Right lung (tissue), 2 donors: ENCODE measurements at regions not wholly inside any gene's neighbourhood (a gene's known extent, or its start where the extent isn't known, plus 50 kb on each side); places are given as distances from the start of the nearest gene placed in this dataset.

Experiments used
- DNase-seq, 2 donors: peaks; one replicate each; pipeline ENCODE4 v3.0.0-alpha.2; 2013

GRCh38 chr17:79501910-79502309, 108.9 kb downstream of the RBFOX3 start:
- DNase-seq = no peak

- DNase-seq = peak; percentile 43 to 45
These were observed 109.9 kb downstream of the RBFOX3 start for GRCh38 chr17:79500745-79501618.

- no peak for DNase-seq
These were observed 112.0 kb downstream of the RBFOX3 start for GRCh38 chr17:79498854-79499253.

GRCh38 chr17:79497777-79498348, 113.0 kb downstream of the RBFOX3 start:
- DNase-seq = no peak

- DNase-seq = no peak
These were observed 114.3 kb downstream of the RBFOX3 start for GRCh38 chr17:79496422-79497005.

GRCh38 chr17:79495665-79496064, 115.2 kb downstream of the RBFOX3 start:
- no peak for DNase-seq

GRCh38 chr17:79491006-79491405, 119.8 kb downstream of the RBFOX3 start:
- no peak for DNase-seq

- no peak for DNase-seq
These were observed 120.3 kb downstream of the RBFOX3 start for GRCh38 chr17:79490530-79490929.

GRCh38 chr17:79487149-79487548, 123.7 kb downstream of the RBFOX3 start:
- no peak for DNase-seq

- no peak for DNase-seq
These were observed 124.9 kb downstream of the RBFOX3 start for GRCh38 chr17:79485991-79486390.

- DNase-seq = no peak
These were observed 125.3 kb downstream of the RBFOX3 start for GRCh38 chr17:79485419-79485985.

GRCh38 chr17:79484600-79485418, 126.0 kb downstream of the RBFOX3 start:
- no peak for DNase-seq

- no peak for DNase-seq
These were observed 127.0 kb downstream of the RBFOX3 start for GRCh38 chr17:79483842-79484241.

GRCh38 chr17:79482727-79483521, 127.9 kb downstream of the RBFOX3 start:
- no peak for DNase-seq

GRCh38 chr17:79479876-79480275, 131.0 kb downstream of the RBFOX3 start:
- no peak for DNase-seq

GRCh38 chr17:79478841-79479240, 132.0 kb downstream of the RBFOX3 start:
- no peak for DNase-seq

- no peak for DNase-seq
These were observed 132.8 kb downstream of the RBFOX3 start for GRCh38 chr17:79478051-79478461.

- no peak for DNase-seq
These were observed 134.7 kb downstream of the RBFOX3 start for GRCh38 chr17:79476074-79476652.

GRCh38 chr17:79473876-79474440, 136.9 kb downstream of the RBFOX3 start:
- DNase-seq = no peak
